ENCODE measurements at regions not wholly inside any gene's neighbourhood (a gene's known extent, or its start where the extent isn't known, plus 50 kb on each side); places are given as distances from the start of the nearest gene placed in this dataset.

DNA sequence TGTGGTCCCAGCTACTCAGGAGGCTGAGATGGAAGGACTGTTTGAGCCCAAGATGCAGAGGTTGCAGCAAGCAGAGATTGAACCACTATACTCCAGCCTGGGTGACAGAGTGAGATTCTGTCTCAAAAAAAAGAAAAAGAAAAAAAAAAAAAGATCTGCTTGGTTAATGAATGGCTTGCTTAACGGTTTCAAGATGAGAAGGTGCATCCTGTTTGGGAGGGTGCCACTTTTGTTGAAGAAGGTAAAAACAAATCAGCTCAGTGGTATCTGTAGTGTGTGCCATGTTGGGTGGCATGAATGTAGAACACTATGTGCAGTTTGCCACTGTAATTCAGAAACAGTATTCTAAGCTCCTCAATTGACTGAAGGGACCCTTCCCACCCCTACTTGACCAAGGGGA, 94.9 kb upstream of the ETV3 start:
- no peak overlapping the region for H3K4me3 ChIP-seq (ENCODE audit: control insufficient read depth, low read depth, low read length)
- TF ChIP-seq CTCF (conservative IDR thresholded peaks at IDR 0.05; ENCODE audit: control insufficient read depth, insufficient read depth, low read depth, low read length) = no peak
- no peak for DNase-seq (ENCODE audit: low read depth)

GRCh38 chr1:157231846-157232525, 93.8 kb upstream of the ETV3 start:
- TF ChIP-seq CTCF (conservative IDR thresholded peaks at IDR 0.05; ENCODE audit: control insufficient read depth, insufficient read depth, low read depth, low read length) = no peak
- no peak overlapping the region for H3K4me3 ChIP-seq (ENCODE audit: control insufficient read depth, low read depth, low read length)
- DNase-seq (ENCODE audit: low read depth) = no peak

GRCh38 chr1:157230500-157230899, 92.3 kb upstream of the ETV3 start:
- no peak for TF ChIP-seq CTCF (conservative IDR thresholded peaks at IDR 0.05; ENCODE audit: control insufficient read depth, insufficient read depth, low read depth, low read length)
- H3K4me3 ChIP-seq (ENCODE audit: control insufficient read depth, low read depth, low read length) = no peak overlapping the region
- no peak for DNase-seq (ENCODE audit: low read depth)

GRCh38 chr1:157227700-157228099, 89.5 kb upstream of the ETV3 start:
- DNase-seq (ENCODE audit: low read depth) = no peak
- no peak for TF ChIP-seq CTCF (conservative IDR thresholded peaks at IDR 0.05; ENCODE audit: control insufficient read depth, insufficient read depth, low read depth, low read length)
- no peak overlapping the region for H3K4me3 ChIP-seq (ENCODE audit: control insufficient read depth, low read depth, low read length)

DNA sequence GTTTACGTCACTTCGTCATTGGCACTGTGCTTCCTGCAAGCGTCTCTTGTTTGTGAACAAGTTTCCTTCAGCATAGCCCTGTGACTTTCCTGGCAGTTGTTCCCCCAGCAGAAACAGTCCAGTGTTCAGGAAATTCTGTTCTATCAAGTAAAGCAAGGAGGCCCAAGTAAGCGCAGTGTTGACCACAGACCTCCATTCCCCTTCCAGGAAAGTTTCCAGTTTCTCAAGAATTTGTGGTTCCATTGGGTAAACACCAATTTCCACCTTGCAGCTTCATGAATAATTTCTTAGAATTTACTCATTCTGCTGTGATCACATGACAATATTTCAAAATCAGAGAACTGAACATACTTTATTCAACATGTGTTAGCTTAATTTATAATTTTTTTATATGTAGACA, 88.5 kb upstream of the ETV3 start:
- no peak overlapping the region for H3K4me3 ChIP-seq (ENCODE audit: control insufficient read depth, low read depth, low read length)
- DNase-seq (ENCODE audit: low read depth) = no peak

DNA sequence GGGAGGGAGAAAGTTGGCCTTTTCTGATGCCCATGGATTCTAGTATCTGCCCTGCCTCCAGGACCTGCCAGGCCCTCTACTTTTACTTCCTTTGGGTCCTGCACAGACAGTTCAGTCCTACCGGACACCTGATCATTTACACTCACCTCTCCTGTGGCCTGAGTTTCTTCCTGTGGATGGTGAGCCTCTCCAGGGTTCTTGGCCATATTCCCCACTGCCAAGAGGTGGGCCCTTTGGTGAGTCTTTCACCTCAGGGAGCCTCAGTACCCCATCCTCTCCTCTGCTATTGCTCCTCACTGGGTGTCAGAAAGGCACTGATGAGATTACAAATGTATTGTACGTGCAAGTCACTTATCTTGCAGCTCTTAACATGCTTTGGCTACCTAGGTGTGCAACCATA, 81.4 kb upstream of the ETV3 start:
- no peak for DNase-seq (ENCODE audit: low read depth)
- no peak overlapping the region for H3K4me3 ChIP-seq (ENCODE audit: control insufficient read depth, low read depth, low read length)
- no peak for TF ChIP-seq CTCF (conservative IDR thresholded peaks at IDR 0.05; ENCODE audit: control insufficient read depth, insufficient read depth, low read depth, low read length)

More for the DNA sequence above, 88.5 kb upstream of the ETV3 start:
- no peak for TF ChIP-seq CTCF (conservative IDR thresholded peaks at IDR 0.05; ENCODE audit: control insufficient read depth, insufficient read depth, low read depth, low read length)

DNA sequence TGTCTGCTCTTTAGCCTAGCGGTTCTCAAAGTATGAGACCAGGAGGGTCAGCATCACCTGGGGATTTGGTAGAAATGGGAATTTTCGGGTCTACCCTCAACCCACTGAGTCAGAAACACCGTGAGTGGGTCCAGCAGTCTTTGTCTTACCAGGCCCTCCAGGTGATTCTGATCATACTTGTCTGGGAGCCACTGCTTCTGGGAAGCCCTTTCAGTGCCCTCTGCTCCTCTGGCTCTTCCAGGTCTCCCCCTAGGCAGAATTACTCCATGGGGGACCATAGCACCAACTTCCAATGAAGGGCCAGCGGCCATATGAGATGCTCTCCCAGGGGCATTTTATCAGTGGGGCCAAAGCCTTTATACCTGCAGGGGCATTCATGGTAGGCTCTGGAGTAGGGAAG, 81.0 kb upstream of the ETV3 start:
- no peak overlapping the region for H3K4me3 ChIP-seq (ENCODE audit: control insufficient read depth, low read depth, low read length)
- no peak for DNase-seq (ENCODE audit: low read depth)
- TF ChIP-seq CTCF (conservative IDR thresholded peaks at IDR 0.05; ENCODE audit: control insufficient read depth, insufficient read depth, low read depth, low read length) = no peak
